HUES64 (cell line): ENCODE measurements at regions not wholly inside any gene's neighbourhood (a gene's known extent, or its start where the extent isn't known, plus 50 kb on each side); places are given as distances from the start of the nearest gene placed in this dataset.

ENCODE experiments used
- H3K27ac ChIP-seq: 2 replicates; pipeline ENCODE4 v1.7.0; 2013; ENCODE audit warnings: low read depth, low read length, inconsistent platforms
- H3K27me3 ChIP-seq: 2 replicates; pipeline ENCODE4 v1.6.1; 2013; ENCODE audit warnings: mild to moderate bottlenecking, low read length; ENCODE audit not compliant: insufficient read depth
- H3K36me3 ChIP-seq: 2 replicates; pipeline ENCODE4 v1.6.1; 2013; ENCODE audit warnings: mild to moderate bottlenecking, low read length; ENCODE audit not compliant: insufficient read depth
- H3K4me1 ChIP-seq: 2 replicates; pipeline ENCODE4 v1.6.1; 2013; ENCODE audit warnings: mild to moderate bottlenecking, low read length, moderate library complexity; ENCODE audit not compliant: insufficient read depth
- H3K4me3 ChIP-seq: 2 replicates; pipeline ENCODE4 v1.5.1; 2013; ENCODE audit warnings: mild to moderate bottlenecking, low read length, moderate library complexity
- H3K9ac ChIP-seq: 2 replicates; pipeline ENCODE4 v1.6.1; 2013; ENCODE audit warnings: mild to moderate bottlenecking, low read depth, low read length
- H3K9me3 ChIP-seq: 2 replicates; pipeline ENCODE4 v1.6.1; 2013; ENCODE audit warnings: low read depth, low read length; ENCODE audit not compliant: insufficient read depth
- WGBS: fragments of 150-250, 120-280 bp; methylation state at CpG from one replicate; pipeline ENCODE4 v1.1.7; 2013; ENCODE audit warnings: missing lambda C conversion rate; 5-methylcytosine and 5-hydroxymethylcytosine counted together

- Histone ChIP-seq H3K4me3 (no peak overlapping the region), H3K9me3 (no peaks in the 10 kb centered on the region), H3K27me3 (no peaks in the 10 kb centered on the region), H3K4me1 (peaks cover 4% of the 10 kb centered on the region; the same call in 1 of the 2 replicates), H3K27ac (no peak overlapping the region), H3K36me3 (no peaks in the 10 kb centered on the region), H3K9ac (no peak overlapping the region)
- 85% methylated on average over 4 of the region's 4 CpGs for WGBS
Measured at GRCh38 chr12:125568306-125568705, 503.1 kb downstream of the AACS start.

GRCh38 chr12:125573271-125573670, 508.0 kb downstream of the AACS start:
- no peaks in the 10 kb centered on the region for H3K27me3 ChIP-seq
- no peak overlapping the region for H3K27ac ChIP-seq
- no peaks in the 10 kb centered on the region for H3K36me3 ChIP-seq
- H3K9ac ChIP-seq: no peak overlapping the region
- peaks cover 5% of the 10 kb centered on the region; the same call in 1 of the 2 replicates for H3K9me3 ChIP-seq
- H3K4me1 ChIP-seq: peaks cover 4% of the 10 kb centered on the region; the same call in 1 of the 2 replicates
- WGBS: 92% methylated on average over 1 of the region's 1 CpG
- H3K4me3 ChIP-seq: no peak overlapping the region

DNA sequence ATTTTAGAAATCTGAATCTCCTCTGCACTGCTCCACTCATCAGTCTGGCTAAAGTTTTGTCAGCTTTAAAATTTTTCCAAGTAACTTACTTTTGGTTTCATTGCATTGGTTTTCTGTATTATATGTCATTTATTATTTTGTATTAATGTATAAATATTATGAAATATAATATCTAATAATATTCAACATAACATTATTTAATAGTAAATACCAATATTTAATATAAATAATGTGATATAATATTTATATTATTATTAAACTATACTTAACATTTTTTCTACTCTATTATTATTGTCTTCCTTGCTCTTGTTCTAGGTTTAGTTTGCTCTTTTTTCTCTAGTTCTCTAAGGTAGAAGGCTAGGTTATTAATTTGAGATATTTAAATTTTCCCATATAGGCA, 512.1 kb downstream of the AACS start:
- no peaks in the 10 kb centered on the region for H3K36me3 ChIP-seq
- no peak overlapping the region for H3K9ac ChIP-seq
- H3K27ac ChIP-seq: no peak overlapping the region
- H3K4me1 ChIP-seq: no peaks in the 10 kb centered on the region; the same call in 1 of the 2 replicates
- H3K9me3 ChIP-seq: peaks cover 9% of the 10 kb centered on the region; the same call in 1 of the 2 replicates
- H3K27me3 ChIP-seq: no peaks in the 10 kb centered on the region
- no peak overlapping the region for H3K4me3 ChIP-seq

DNA sequence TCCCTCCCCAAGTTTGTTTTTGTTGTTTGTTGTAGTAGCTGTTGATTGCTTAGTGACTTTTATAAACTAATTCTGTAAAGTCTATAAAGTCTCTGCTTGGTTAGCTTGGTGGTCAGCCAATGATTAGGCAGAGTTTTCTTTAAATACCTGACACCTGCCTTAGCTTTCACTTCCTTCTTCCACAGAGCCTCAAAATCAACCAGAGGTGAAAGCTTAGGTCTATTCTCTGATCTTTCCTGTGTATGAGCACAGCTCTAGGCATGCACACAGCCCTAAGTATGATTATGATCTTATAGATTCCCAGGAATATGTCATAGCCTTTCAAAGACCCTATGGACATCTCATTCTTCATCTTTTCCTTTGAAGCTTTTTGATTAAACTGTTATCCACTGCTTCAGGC, 514.7 kb downstream of the AACS start:
- Histone ChIP-seq H3K4me1 (no peaks in the 10 kb centered on the region), H3K27me3 (no peaks in the 10 kb centered on the region), H3K9ac (no peak overlapping the region), H3K4me3 (no peak overlapping the region), H3K9me3 (peaks cover 9% of the 10 kb centered on the region; the same call in 1 of the 2 replicates), H3K36me3 (no peaks in the 10 kb centered on the region), H3K27ac (no peak overlapping the region)

DNA sequence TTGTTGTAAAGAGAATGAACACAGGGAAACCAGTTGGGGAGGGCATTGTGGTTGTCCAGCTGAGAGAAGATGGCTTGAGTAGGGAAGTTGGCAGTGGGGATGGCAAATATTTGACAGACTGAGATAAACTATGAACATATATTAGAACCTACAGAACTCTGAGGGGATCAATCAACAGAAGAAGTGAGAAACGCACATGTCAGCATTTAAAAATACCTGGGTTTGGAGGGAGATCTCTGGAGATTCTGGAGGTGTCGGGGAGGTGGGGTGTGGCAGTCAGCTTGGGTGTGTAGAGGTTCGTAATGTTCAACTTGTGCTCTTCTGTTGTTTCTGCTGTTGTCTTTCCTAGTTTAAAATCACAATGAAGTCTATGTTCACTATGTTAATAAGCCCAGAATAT, 517.8 kb downstream of the AACS start:
- Histone ChIP-seq H3K27me3 (no peaks in the 10 kb centered on the region), H3K9me3 (peaks cover 5% of the 10 kb centered on the region; the same call in 1 of the 2 replicates), H3K27ac (no peak overlapping the region), H3K4me3 (no peak overlapping the region), H3K4me1 (no peaks in the 10 kb centered on the region), H3K36me3 (no peaks in the 10 kb centered on the region), H3K9ac (no peak overlapping the region)
- 93% methylated on average over 3 of the region's 3 CpGs for WGBS

- Histone ChIP-seq H3K27me3 (no peaks in the 10 kb centered on the region), H3K27ac (no peak overlapping the region), H3K4me3 (no peak overlapping the region), H3K9me3 (no peaks in the 10 kb centered on the region), H3K4me1 (no peaks in the 10 kb centered on the region), H3K9ac (no peak overlapping the region), H3K36me3 (no peaks in the 10 kb centered on the region)
- 92% methylated on average over 6 of the region's 6 CpGs for WGBS
Measured at GRCh38 chr12:125586441-125586840, 521.2 kb downstream of the AACS start.

- Histone ChIP-seq H3K4me1 (no peaks in the 10 kb centered on the region), H3K4me3 (no peak overlapping the region), H3K9ac (no peak overlapping the region), H3K27me3 (no peaks in the 10 kb centered on the region), H3K27ac (no peak overlapping the region), H3K36me3 (no peaks in the 10 kb centered on the region), H3K9me3 (peaks cover 14% of the 10 kb centered on the region; the same call in 1 of the 2 replicates)
- WGBS: 100% methylated on average over 1 of the region's 1 CpG
Measured at GRCh38 chr12:125593269-125593668, 528.0 kb downstream of the AACS start.

DNA sequence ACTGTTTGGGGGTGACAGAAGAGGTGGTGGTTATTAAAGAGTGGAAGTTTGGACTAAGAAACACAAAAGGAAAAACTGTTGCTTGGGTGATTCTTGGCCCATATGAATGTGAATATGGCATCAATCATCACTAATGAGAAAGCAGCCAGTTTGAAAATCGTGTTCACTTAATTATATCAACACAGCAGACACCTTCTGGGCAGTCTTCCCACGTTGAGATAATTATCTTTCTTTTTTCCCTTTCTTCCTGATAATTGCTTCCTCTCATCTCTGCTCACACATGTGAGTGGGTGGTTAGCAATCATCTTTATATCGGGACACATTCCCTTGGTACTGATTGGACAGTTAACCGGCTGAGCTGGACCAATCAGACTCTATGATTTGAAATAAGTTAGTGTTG, 539.7 kb downstream of the AACS start:
- 92% methylated on average over 4 of the region's 4 CpGs for WGBS

DNA sequence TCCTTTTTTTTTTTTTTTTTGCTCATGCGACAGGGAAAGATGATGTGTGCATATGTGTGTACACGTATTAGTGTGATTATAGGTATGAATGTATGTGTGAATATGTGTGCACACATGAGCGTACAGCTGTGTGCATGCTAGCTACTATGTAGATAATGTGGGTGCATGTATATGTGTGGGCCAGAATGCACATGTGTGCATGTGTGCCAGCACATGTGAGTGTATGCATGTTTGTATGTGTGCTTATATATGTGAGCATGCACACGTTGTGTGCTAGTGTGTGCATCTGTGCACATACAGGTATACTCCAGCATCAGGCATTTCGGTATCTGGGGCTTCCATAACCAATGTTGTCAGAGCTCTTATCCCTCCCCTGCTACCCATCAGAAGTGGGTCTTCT, 541.1 kb downstream of the AACS start:
- Histone ChIP-seq H3K9ac (no peak overlapping the region), H3K9me3 (no peaks in the 10 kb centered on the region), H3K4me1 (no peaks in the 10 kb centered on the region), H3K27ac (no peak overlapping the region), H3K4me3 (no peak overlapping the region), H3K36me3 (no peaks in the 10 kb centered on the region), H3K27me3 (no peaks in the 10 kb centered on the region)
- 94% methylated on average over 5 of the region's 5 CpGs for WGBS

More for the DNA sequence above, 539.7 kb downstream of the AACS start:
- no peak overlapping the region for H3K4me3 ChIP-seq
- H3K4me1 ChIP-seq: no peaks in the 10 kb centered on the region
- no peaks in the 10 kb centered on the region for H3K27me3 ChIP-seq
- no peak overlapping the region for H3K9ac ChIP-seq
- no peaks in the 10 kb centered on the region for H3K9me3 ChIP-seq
- H3K36me3 ChIP-seq: no peaks in the 10 kb centered on the region
- no peak overlapping the region for H3K27ac ChIP-seq

DNA sequence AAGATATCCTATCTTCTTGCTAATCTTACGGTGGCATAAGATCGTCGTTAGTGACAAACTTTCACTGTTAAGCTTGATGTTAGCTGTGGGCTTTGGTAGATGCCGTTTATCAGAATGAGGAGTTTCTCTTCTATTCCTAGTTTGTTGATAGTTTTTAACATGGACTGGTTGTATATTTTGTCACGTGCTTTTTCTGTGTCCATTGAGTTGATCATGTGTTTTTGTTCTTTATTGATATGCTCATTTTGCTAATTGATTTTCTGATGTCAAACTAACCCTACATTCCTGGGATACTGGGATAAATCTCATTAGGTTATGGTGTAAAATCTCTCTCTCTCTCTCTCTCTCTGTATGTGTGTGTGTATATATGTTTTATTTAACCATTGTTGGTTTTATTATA, 545.1 kb downstream of the AACS start:
- Histone ChIP-seq H3K36me3 (no peaks in the 10 kb centered on the region), H3K4me3 (no peak overlapping the region), H3K27me3 (no peaks in the 10 kb centered on the region), H3K9ac (no peak overlapping the region), H3K27ac (no peak overlapping the region), H3K9me3 (no peaks in the 10 kb centered on the region), H3K4me1 (no peaks in the 10 kb centered on the region)
- 88% methylated on average over 5 of the region's 5 CpGs for WGBS

GRCh38 chr12:125610971-125611370, 545.7 kb downstream of the AACS start:
- H3K9me3 ChIP-seq: no peaks in the 10 kb centered on the region
- no peaks in the 10 kb centered on the region for H3K27me3 ChIP-seq
- H3K4me3 ChIP-seq: no peak overlapping the region
- WGBS: 100% methylated on average over 1 of the region's 2 CpGs
- no peak overlapping the region for H3K27ac ChIP-seq
- H3K9ac ChIP-seq: no peak overlapping the region
- no peaks in the 10 kb centered on the region for H3K4me1 ChIP-seq
- no peaks in the 10 kb centered on the region for H3K36me3 ChIP-seq

GRCh38 chr12:125614058-125614457, 548.8 kb downstream of the AACS start:
- Histone ChIP-seq H3K4me1 (no peaks in the 10 kb centered on the region), H3K27me3 (no peaks in the 10 kb centered on the region), H3K4me3 (no peak overlapping the region), H3K9ac (no peak overlapping the region), H3K9me3 (no peaks in the 10 kb centered on the region), H3K27ac (no peak overlapping the region), H3K36me3 (no peaks in the 10 kb centered on the region)
- 100% methylated on average over 1 of the region's 1 CpG for WGBS
